Transverse colon (tissue), 3 donors: ENCODE measurements at regions not wholly inside any gene's neighbourhood (a gene's known extent, or its start where the extent isn't known, plus 50 kb on each side); places are given as distances from the start of the nearest gene placed in this dataset.

Source experiments
- EP300 ChIP-seq: sonication (generic); formaldehyde crosslinking; IDR thresholded peaks from one replicate; pipeline ENCODE4 v1.6.1; 2017; ENCODE audit warnings: antibody characterized with exemption, low read depth
- POLR2A ChIP-seq: fragments of 450-650 bp; IDR thresholded peaks from one replicate; pipeline ENCODE4 v1.6.1; 2016; ENCODE audit warnings: antibody characterized with exemption, mild to moderate bottlenecking, moderate library complexity
- TF ChIP-seq, protein P1 (sequence below), 5 experiments: fragments of 200-600 bp in 3 of 5; fragments of 450-650 bp in 2 of 5; sonication (generic) in 3 of 5; IDR thresholded peaks; 1 replicate in 2 of 5; 2 replicates in 3 of 5; pipeline ENCODE4 v1.5.1; 2016 to 2017; ENCODE audit warnings: antibody characterized with exemption in 5 of 5, inconsistent platforms in 3 of 5, mild to moderate bottlenecking in 2 of 5, moderate library complexity in 1 of 5

DNA sequence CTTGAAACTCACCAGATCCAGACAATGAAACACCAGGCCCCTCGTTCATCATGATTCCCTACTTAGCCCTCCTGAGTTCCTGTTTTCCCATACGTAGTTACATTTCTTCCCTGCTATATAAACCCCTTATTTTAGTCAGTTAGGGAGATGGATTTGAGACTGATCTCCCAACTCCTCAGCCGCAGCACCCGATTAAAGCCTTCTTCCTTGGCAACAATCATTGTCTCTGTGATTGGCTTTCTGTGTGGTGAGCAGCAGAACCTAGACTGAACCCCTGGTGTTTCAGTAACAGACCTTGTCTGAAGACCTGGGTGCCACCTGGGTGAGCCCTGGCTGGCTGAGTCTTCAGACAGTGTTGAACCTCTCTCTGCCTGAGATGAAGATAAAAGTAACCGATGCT is 118.0 kb downstream of the OAT start:
- TF ChIP-seq, protein P1, sequence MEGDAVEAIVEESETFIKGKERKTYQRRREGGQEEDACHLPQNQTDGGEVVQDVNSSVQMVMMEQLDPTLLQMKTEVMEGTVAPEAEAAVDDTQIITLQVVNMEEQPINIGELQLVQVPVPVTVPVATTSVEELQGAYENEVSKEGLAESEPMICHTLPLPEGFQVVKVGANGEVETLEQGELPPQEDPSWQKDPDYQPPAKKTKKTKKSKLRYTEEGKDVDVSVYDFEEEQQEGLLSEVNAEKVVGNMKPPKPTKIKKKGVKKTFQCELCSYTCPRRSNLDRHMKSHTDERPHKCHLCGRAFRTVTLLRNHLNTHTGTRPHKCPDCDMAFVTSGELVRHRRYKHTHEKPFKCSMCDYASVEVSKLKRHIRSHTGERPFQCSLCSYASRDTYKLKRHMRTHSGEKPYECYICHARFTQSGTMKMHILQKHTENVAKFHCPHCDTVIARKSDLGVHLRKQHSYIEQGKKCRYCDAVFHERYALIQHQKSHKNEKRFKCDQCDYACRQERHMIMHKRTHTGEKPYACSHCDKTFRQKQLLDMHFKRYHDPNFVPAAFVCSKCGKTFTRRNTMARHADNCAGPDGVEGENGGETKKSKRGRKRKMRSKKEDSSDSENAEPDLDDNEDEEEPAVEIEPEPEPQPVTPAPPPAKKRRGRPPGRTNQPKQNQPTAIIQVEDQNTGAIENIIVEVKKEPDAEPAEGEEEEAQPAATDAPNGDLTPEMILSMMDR (IDR thresholded peaks at IDR 0.05) = no peak
- no peak for TF ChIP-seq POLR2A
- no peak for TF ChIP-seq EP300
